B cell (primary cell): ENCODE measurements at regions not wholly inside any gene's neighbourhood (a gene's known extent, or its start where the extent isn't known, plus 50 kb on each side); places are given as distances from the start of the nearest gene placed in this dataset.

ENCODE experiments used
- ATAC-seq: fragments of 200-7000 bp; cut with Tn5 transposase; one replicate; pipeline ENCODE4 v1.10.0; 2021; ENCODE audit warnings: low read depth, mild to moderate bottlenecking, moderate number of reproducible peaks, moderate library complexity
- CTCF ChIA-PET: fragments of 350-600 bp; sonication (Branson Sonifier 250); formaldehyde crosslinking; loops from one replicate; lab custom pipeline; 2021; ENCODE audit warnings: antibody characterized with exemption, inconsistent platforms; lab: Charles Lee
- POLR2A ChIA-PET: fragments of 350-600 bp; sonication (Branson Sonifier 250); formaldehyde crosslinking; loops from one replicate; lab custom pipeline; 2021; ENCODE audit warnings: antibody characterized with exemption; lab: Charles Lee
- DNase-seq: peaks from one replicate; pipeline ENCODE4 v3.0.0; 2013
- H2AFZ ChIP-seq: 2 replicates; pipeline ENCODE4 v1.6.1; 2012; ENCODE audit warnings: mild to moderate bottlenecking, low read depth, low read length; ENCODE audit not compliant: insufficient read depth, poor library complexity, severe bottlenecking
- H3K27ac ChIP-seq, 2 donors: 1 replicate in 1 of 2; 2 replicates in 1 of 2; pipeline ENCODE4 v1.5.1; 2012 to 2013; ENCODE audit warnings: low read length in 2 of 2, mild to moderate bottlenecking in 2 of 2, moderate library complexity in 1 of 2
- H3K27me3 ChIP-seq, 4 experiments: fragments of 200-600 bp in 1 of 4; sonication (generic) in 1 of 4; replicated peaks in 1 of 4; 1 replicate in 2 of 4; 2 replicates in 2 of 4; pipeline versions ENCODE4 v1.6.1 to v1.7.0; 2013 to 2016; ENCODE audit warnings: low read length in 3 of 4, mild to moderate bottlenecking in 2 of 4, mixed read lengths in 1 of 4, moderate library complexity in 1 of 4; ENCODE audit not compliant: insufficient read depth in 4 of 4, control insufficient read depth in 3 of 4; ENCODE audit errors: control extremely low read depth in 1 of 4
- H3K36me3 ChIP-seq, 2 experiments: replicated peaks in 1 of 2; 1 replicate in 1 of 2; 2 replicates in 1 of 2; pipeline versions ENCODE4 v1.6.1 to v1.7.1; 2013; ENCODE audit warnings: low read length in 1 of 2; ENCODE audit not compliant: insufficient read depth in 2 of 2, control insufficient read depth in 1 of 2; ENCODE audit errors: control extremely low read depth in 1 of 2, extremely low read depth in 1 of 2
- H3K4me1 ChIP-seq, 2 donors: fragments of 200-600 bp in 1 of 2; sonication (generic) in 1 of 2; 1 replicate in 1 of 2; 2 replicates in 1 of 2; pipeline versions ENCODE4 v1.5.1 to v1.6.1; 2013 to 2017; ENCODE audit warnings: low read length in 2 of 2; ENCODE audit not compliant: control insufficient read depth in 2 of 2, insufficient read depth in 2 of 2
- H3K4me2 ChIP-seq: replicated peaks from 2 replicates; pipeline ENCODE3; 2012; ENCODE audit warnings: mild to moderate bottlenecking, low read depth, low read length; ENCODE audit not compliant: poor library complexity, severe bottlenecking
- H3K4me3 ChIP-seq, 5 experiments: fragments of 200-600 bp in 1 of 5; sonication (generic) in 1 of 5; 1 replicate in 3 of 5; 2 replicates in 2 of 5; pipeline versions ENCODE4 v1.5.1 to v1.7.0; 2011 to 2016; ENCODE audit warnings: low read length in 4 of 5, mild to moderate bottlenecking in 4 of 5, low read depth in 2 of 5, control low read depth in 1 of 5, moderate library complexity in 1 of 5; ENCODE audit not compliant: insufficient read depth in 1 of 5; ENCODE audit errors: control extremely low read depth in 1 of 5, extremely low read depth in 1 of 5
- H3K79me2 ChIP-seq: fragments of 200-600 bp; sonication (generic); one replicate; pipeline ENCODE4 v1.6.0; 2016; ENCODE audit warnings: low read length; ENCODE audit not compliant: control insufficient read depth, insufficient read depth
- H3K9ac ChIP-seq: fragments of 200-600 bp; sonication (generic); 2 replicates; pipeline ENCODE4 v1.6.1; 2017; ENCODE audit warnings: mild to moderate bottlenecking, low read length, moderate library complexity
- H3K9me3 ChIP-seq, 3 donors: one replicate each; pipeline versions ENCODE4 v1.6.1 to v1.7.1; 2013; ENCODE audit warnings: low read length in 2 of 3; ENCODE audit not compliant: control insufficient read depth in 2 of 3, insufficient read depth in 1 of 3; ENCODE audit errors: control extremely low read depth in 1 of 3
- H4K20me1 ChIP-seq: 2 replicates; pipeline ENCODE4 v1.6.0; 2012; ENCODE audit warnings: mild to moderate bottlenecking, low read length; ENCODE audit not compliant: insufficient read depth, control insufficient read depth, poor library complexity, severe bottlenecking
- H3K27ac Mint-ChIP-seq: one replicate; pipeline ENCODE4 v1.8.0; 2021; ENCODE audit warnings: mixed read lengths
- H3K27me3 Mint-ChIP-seq: one replicate; pipeline ENCODE4 v1.8.0; 2021; ENCODE audit warnings: mixed read lengths
- H3K4me1 Mint-ChIP-seq: one replicate; pipeline ENCODE4 v1.8.0; 2021; ENCODE audit warnings: mixed read lengths
- H3K4me3 Mint-ChIP-seq: one replicate; pipeline ENCODE4 v1.8.0; 2021; ENCODE audit warnings: mixed read lengths
- H3K9me3 Mint-ChIP-seq: one replicate; pipeline ENCODE4 v1.8.0; 2022; ENCODE audit warnings: mixed read lengths; ENCODE audit not compliant: insufficient read depth
- EZH2 ChIP-seq: IDR thresholded peaks from 2 replicates; pipeline ENCODE4 v1.6.1; 2012; ENCODE audit warnings: borderline replicate concordance, low read depth, mild to moderate bottlenecking, moderate library complexity, low read length; ENCODE audit not compliant: insufficient read depth, poor library complexity, severe bottlenecking
- WGBS: methylation state at CpG from one replicate; pipeline ENCODE4 v1.1.5; 2013; ENCODE audit warnings: missing lambda C conversion rate; ENCODE audit not compliant: insufficient coverage; 5-methylcytosine and 5-hydroxymethylcytosine counted together
- intact Hi-C: fragments of 100-400 bp; cut with micrococcal nuclease; formaldehyde crosslinking; loops from one replicate; pipeline ENCODE4 v1.10.0; 2022
- TF ChIP-seq, protein P1 (sequence below): fragments of 200-600 bp; IDR thresholded peaks from one replicate; pipeline ENCODE4 v1.8.0; 2022; ENCODE audit warnings: antibody characterized with exemption, mild to moderate bottlenecking

DNA sequence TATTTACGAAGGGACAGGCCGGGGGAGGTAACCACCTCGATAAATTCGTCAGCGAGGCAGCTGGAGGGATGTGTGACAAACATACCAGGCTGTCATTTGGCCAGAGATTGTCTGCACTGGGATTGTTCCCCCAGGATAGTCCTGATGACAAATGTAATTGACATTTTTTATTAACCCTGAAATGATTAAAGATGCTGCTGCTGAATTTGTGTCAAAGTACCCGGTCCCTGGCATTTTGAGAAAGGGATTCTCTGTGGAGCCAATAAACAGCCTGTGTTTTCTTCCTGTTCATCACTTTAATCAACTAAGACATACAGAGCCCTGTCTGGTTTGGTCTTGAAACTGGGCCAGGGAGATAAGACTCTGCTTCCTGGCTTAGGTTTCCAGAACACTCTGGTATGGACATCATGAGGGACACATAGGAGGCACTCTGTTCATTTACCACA, 117.6 kb downstream of the SLC25A47 start:
- DNase-seq (no peak), ATAC-seq (no peak)
- Histone ChIP-seq H3K4me2 (no peak overlapping the region), H3K9me3 (no peaks in the 10 kb centered on the region), H3K4me3 (no peak overlapping the region), H3K4me1 (no peaks in the 10 kb centered on the region), H3K36me3 (no peaks in the 10 kb centered on the region), H2AFZ (no peak overlapping the region), H4K20me1 (no peaks in the 10 kb centered on the region), H3K27me3 (no peaks in the 10 kb centered on the region), H3K9ac (no peak overlapping the region), H3K27ac (no peak overlapping the region), H3K79me2 (no peaks in the 10 kb centered on the region)
- no peak overlapping the region for H3K4me3 Mint-ChIP-seq
- intact Hi-C loops: no loop called here
- POLR2A ChIA-PET: no interaction called here
- no peaks in the 10 kb centered on the region for H3K4me1 Mint-ChIP-seq
- H3K27ac Mint-ChIP-seq: no peak overlapping the region
- no peaks in the 10 kb centered on the region for H3K9me3 Mint-ChIP-seq
- no peaks in the 10 kb centered on the region for H3K27me3 Mint-ChIP-seq
- WGBS: 100% methylated on average over 3 of the region's 6 CpGs
- CTCF ChIA-PET: interaction anchor here (0.5 kb wide), 1 partner anchor 647 kb away, joined by 3 read pairs; no protein-coding TSS in a partner anchor
- TF ChIP-seq, protein P1, sequence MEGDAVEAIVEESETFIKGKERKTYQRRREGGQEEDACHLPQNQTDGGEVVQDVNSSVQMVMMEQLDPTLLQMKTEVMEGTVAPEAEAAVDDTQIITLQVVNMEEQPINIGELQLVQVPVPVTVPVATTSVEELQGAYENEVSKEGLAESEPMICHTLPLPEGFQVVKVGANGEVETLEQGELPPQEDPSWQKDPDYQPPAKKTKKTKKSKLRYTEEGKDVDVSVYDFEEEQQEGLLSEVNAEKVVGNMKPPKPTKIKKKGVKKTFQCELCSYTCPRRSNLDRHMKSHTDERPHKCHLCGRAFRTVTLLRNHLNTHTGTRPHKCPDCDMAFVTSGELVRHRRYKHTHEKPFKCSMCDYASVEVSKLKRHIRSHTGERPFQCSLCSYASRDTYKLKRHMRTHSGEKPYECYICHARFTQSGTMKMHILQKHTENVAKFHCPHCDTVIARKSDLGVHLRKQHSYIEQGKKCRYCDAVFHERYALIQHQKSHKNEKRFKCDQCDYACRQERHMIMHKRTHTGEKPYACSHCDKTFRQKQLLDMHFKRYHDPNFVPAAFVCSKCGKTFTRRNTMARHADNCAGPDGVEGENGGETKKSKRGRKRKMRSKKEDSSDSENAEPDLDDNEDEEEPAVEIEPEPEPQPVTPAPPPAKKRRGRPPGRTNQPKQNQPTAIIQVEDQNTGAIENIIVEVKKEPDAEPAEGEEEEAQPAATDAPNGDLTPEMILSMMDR: no peak
- TF ChIP-seq EZH2: no peak

DNA sequence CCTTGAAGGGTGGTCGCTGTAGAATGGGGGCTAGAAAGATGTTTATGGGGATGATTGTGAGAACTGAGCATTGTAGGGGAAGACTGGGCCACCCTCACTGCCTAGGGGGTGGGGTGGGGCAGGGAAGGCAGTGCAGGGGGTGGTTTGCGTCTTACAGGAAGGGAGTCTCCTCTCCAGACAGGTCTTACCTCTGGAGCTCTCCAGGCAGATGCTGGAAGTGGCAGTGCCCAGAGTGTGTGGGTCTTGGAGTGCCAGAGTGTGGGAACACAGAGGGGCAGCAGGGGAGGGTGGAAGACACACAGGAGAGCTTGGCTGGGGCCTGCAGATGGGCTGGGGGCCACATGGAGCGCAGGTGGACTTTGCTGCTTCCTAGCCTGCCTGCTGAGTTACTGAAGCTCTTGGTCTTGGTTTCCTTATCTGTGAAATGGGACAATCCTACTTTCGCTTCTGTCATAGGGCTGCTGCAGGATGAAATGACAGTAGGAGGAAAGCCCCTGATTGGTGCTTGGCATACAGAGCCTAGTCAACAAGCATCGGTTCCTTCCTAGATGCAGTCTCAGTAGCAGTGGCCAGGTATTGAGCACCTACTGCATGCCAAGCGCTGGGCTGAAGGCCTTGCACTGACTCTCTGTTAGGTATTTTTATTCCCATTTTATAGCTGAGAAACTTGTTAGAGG, 118.3 kb downstream of the SLC25A47 start:
- intact Hi-C loops: no loop called here
- Mint-ChIP-seq H3K9me3 (no peaks in the 10 kb centered on the region), H3K4me3 (no peak overlapping the region), H3K27ac (no peak overlapping the region), H3K4me1 (no peaks in the 10 kb centered on the region), H3K27me3 (no peaks in the 10 kb centered on the region)
- no peak for DNase-seq
- 88% methylated on average over 5 of the region's 6 CpGs for WGBS
- Histone ChIP-seq H4K20me1 (no peaks in the 10 kb centered on the region), H3K9me3 (no peaks in the 10 kb centered on the region), H3K27ac (no peak overlapping the region), H3K4me2 (no peak overlapping the region), H2AFZ (no peak overlapping the region), H3K27me3 (no peaks in the 10 kb centered on the region), H3K4me3 (no peak overlapping the region), H3K79me2 (no peaks in the 10 kb centered on the region), H3K4me1 (no peaks in the 10 kb centered on the region), H3K36me3 (no peaks in the 10 kb centered on the region), H3K9ac (no peak overlapping the region)
- ChIA-PET POLR2A (no interaction called here), CTCF (interaction anchor here (0.5 kb wide), 1 partner anchor 647 kb away, joined by 3 read pairs; no protein-coding TSS in a partner anchor)
- no peak for ATAC-seq
- TF ChIP-seq, protein P1: no peak
- TF ChIP-seq EZH2: no peak
